ENCODE measurements at regions not wholly inside any gene's neighbourhood (a gene's known extent, or its start where the extent isn't known, plus 50 kb on each side); places are given as distances from the start of the nearest gene placed in this dataset.

GRCh38 chr20:52481443-52481842 lies 289.9 kb upstream of the ZFP64 start:
- TF ChIP-seq, protein P1, sequence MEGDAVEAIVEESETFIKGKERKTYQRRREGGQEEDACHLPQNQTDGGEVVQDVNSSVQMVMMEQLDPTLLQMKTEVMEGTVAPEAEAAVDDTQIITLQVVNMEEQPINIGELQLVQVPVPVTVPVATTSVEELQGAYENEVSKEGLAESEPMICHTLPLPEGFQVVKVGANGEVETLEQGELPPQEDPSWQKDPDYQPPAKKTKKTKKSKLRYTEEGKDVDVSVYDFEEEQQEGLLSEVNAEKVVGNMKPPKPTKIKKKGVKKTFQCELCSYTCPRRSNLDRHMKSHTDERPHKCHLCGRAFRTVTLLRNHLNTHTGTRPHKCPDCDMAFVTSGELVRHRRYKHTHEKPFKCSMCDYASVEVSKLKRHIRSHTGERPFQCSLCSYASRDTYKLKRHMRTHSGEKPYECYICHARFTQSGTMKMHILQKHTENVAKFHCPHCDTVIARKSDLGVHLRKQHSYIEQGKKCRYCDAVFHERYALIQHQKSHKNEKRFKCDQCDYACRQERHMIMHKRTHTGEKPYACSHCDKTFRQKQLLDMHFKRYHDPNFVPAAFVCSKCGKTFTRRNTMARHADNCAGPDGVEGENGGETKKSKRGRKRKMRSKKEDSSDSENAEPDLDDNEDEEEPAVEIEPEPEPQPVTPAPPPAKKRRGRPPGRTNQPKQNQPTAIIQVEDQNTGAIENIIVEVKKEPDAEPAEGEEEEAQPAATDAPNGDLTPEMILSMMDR (IDR thresholded peaks at IDR 0.05) = no peak
- TF ChIP-seq POLR2A (IDR thresholded peaks at IDR 0.05; ENCODE audit: low read depth) = no peak
- no peak for TF ChIP-seq EP300 (IDR thresholded peaks at IDR 0.05)
- no peak for TF ChIP-seq POLR2AphosphoS5 (IDR thresholded peaks at IDR 0.05)

Data from esophagus muscularis mucosa (tissue), 4 donors.